ENCODE measurements at regions not wholly inside any gene's neighbourhood (a gene's known extent, or its start where the extent isn't known, plus 50 kb on each side); places are given as distances from the start of the nearest gene placed in this dataset.
"Not testable (repeated sequence)": the region's sequence is repeated elsewhere in the genome, so short reads cannot be mapped to it uniquely, and the experiment has no call there.

- peak; percentile 63 for DNase-seq (ENCODE audit: low read depth)
- H3K27me3 ChIP-seq (replicated peaks; ENCODE audit: control insufficient read depth, insufficient read depth, low read length): no peaks in the 10 kb centered on the region
- H3K9ac ChIP-seq (ENCODE audit: low read length): peak overlapping the region; percentile 88
- peaks cover 44% of the 10 kb centered on the region for H3K4me1 ChIP-seq (ENCODE audit: control insufficient read depth, insufficient read depth, low read length)
- H3K36me3 ChIP-seq (ENCODE audit: control insufficient read depth, insufficient read depth, low read length, severe bottlenecking): no peaks in the 10 kb centered on the region
- no peaks in the 10 kb centered on the region for H3K9me3 ChIP-seq (ENCODE audit: control insufficient read depth, low read length)
- peak overlapping the region; percentile 76 for H3K4me3 ChIP-seq (ENCODE audit: low read length)
These were observed 186.4 kb upstream of the COL3A1 start for GRCh38 chr2:188787658-188788240.

- Histone ChIP-seq H3K4me1 (ENCODE audit: control insufficient read depth, insufficient read depth, low read length) (peaks cover 44% of the 10 kb centered on the region), H3K4me3 (ENCODE audit: low read length) (peak overlapping the region; percentile 76)
- DNase-seq (ENCODE audit: low read depth): peak; percentile 89
These were observed 185.6 kb upstream of the COL3A1 start for GRCh38 chr2:188788621-188789020.

DNA sequence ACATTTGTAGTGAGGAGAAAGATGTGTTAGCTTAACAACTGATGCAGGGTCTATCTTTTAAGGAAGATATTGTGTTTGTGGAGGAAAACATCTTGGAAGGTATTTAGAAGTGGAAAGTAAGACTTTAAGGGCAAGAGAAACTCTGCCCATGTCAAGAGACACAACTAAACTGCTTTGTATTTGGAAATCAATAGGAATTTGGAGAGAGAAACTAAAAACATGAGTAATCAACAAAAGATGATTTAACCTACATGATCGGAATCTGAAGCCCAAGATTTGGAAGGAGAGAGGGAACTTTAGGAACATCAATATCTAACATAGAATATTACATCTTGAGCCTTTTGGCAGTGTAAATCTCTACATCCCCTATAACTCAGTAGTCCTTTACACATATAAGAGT, 184.2 kb upstream of the COL3A1 start:
- no peaks in the 10 kb centered on the region for H3K36me3 ChIP-seq (ENCODE audit: control insufficient read depth, insufficient read depth, low read length, severe bottlenecking)
- no peaks in the 10 kb centered on the region for H3K9me3 ChIP-seq (ENCODE audit: control insufficient read depth, low read length)
- H3K27me3 ChIP-seq (replicated peaks; ENCODE audit: control insufficient read depth, insufficient read depth, low read length): no peaks in the 10 kb centered on the region
- peak; percentile 61 for DNase-seq (ENCODE audit: low read depth)
- peak overlapping the region; percentile 73 for H3K4me3 ChIP-seq (ENCODE audit: low read length)
- H3K4me1 ChIP-seq (ENCODE audit: control insufficient read depth, insufficient read depth, low read length): peaks cover 44% of the 10 kb centered on the region
- H3K9ac ChIP-seq (ENCODE audit: low read length): peak overlapping the region; percentile 61

More at GRCh38 chr2:188788621-188789020, 185.6 kb upstream of the COL3A1 start:
- peak overlapping the region; percentile 88 for H3K9ac ChIP-seq (ENCODE audit: low read length)
- H3K9me3 ChIP-seq (ENCODE audit: control insufficient read depth, low read length): no peaks in the 10 kb centered on the region
- H3K36me3 ChIP-seq (ENCODE audit: control insufficient read depth, insufficient read depth, low read length, severe bottlenecking): no peaks in the 10 kb centered on the region
- H3K27me3 ChIP-seq (replicated peaks; ENCODE audit: control insufficient read depth, insufficient read depth, low read length): no peaks in the 10 kb centered on the region

GRCh38 chr2:188794453-188794852, 179.7 kb upstream of the COL3A1 start:
- not testable (repeated sequence) for H3K9ac ChIP-seq (ENCODE audit: low read length); DNase-seq (ENCODE audit: low read depth); H3K4me3 ChIP-seq (ENCODE audit: low read length); H3K36me3 ChIP-seq (ENCODE audit: control insufficient read depth, insufficient read depth, low read length, severe bottlenecking); H3K9me3 ChIP-seq (ENCODE audit: control insufficient read depth, low read length); H3K27me3 ChIP-seq (replicated peaks; ENCODE audit: control insufficient read depth, insufficient read depth, low read length)
- H3K4me1 ChIP-seq (ENCODE audit: control insufficient read depth, insufficient read depth, low read length): peaks cover 38% of the 10 kb centered on the region

DNA sequence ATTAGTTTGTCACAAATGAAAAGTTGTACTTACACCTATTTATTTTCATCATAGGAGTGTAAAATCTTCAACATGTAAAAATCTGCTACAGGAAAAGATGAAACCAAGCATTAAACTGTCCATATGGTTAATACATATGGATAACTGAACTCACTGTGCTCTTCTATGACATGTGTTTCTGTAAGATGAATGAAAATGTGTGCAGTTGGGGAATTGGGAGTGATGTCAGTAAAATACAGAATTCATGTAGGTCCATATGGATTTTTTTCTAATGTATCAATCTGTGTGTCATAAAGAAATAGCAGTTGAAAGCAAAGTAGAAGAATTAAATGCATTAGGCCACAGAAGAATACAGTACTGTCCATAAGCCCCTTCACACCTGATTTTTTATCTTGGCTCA, 178.4 kb upstream of the COL3A1 start:
- H3K27me3 ChIP-seq (replicated peaks; ENCODE audit: control insufficient read depth, insufficient read depth, low read length): no peaks in the 10 kb centered on the region
- no peaks in the 10 kb centered on the region for H3K36me3 ChIP-seq (ENCODE audit: control insufficient read depth, insufficient read depth, low read length, severe bottlenecking)
- H3K4me1 ChIP-seq (ENCODE audit: control insufficient read depth, insufficient read depth, low read length): peaks cover 25% of the 10 kb centered on the region
- no peak for DNase-seq (ENCODE audit: low read depth)
- no peak overlapping the region for H3K4me3 ChIP-seq (ENCODE audit: low read length)
- H3K9ac ChIP-seq (ENCODE audit: low read length): no peak overlapping the region
- no peaks in the 10 kb centered on the region for H3K9me3 ChIP-seq (ENCODE audit: control insufficient read depth, low read length)

DNA sequence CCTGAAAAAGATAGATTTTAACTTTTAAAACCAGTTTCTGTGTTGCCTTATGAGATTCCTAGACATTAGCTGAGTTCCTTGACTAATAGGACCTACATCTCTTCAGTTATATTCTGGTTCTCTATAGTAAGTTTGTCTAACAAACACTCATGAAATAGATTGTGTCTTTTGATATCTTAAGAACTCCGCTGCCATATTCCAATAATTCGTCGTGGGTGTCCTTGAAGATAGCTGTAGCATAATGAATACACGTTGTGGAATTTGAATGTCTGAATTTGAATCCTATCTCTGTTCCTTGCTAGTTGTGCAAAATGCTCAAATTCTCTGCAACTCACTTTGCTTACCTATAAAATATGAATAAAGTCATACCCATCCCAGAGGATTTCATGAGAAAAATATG, 176.8 kb upstream of the COL3A1 start:
- no peak overlapping the region for H3K9ac ChIP-seq (ENCODE audit: low read length)
- peaks cover 2% of the 10 kb centered on the region for H3K9me3 ChIP-seq (ENCODE audit: control insufficient read depth, low read length)
- H3K4me3 ChIP-seq (ENCODE audit: low read length): no peak overlapping the region
- peaks cover 24% of the 10 kb centered on the region for H3K4me1 ChIP-seq (ENCODE audit: control insufficient read depth, insufficient read depth, low read length)
- DNase-seq (ENCODE audit: low read depth): no peak
- H3K36me3 ChIP-seq (ENCODE audit: control insufficient read depth, insufficient read depth, low read length, severe bottlenecking): no peaks in the 10 kb centered on the region
- no peaks in the 10 kb centered on the region for H3K27me3 ChIP-seq (replicated peaks; ENCODE audit: control insufficient read depth, insufficient read depth, low read length)

DNA sequence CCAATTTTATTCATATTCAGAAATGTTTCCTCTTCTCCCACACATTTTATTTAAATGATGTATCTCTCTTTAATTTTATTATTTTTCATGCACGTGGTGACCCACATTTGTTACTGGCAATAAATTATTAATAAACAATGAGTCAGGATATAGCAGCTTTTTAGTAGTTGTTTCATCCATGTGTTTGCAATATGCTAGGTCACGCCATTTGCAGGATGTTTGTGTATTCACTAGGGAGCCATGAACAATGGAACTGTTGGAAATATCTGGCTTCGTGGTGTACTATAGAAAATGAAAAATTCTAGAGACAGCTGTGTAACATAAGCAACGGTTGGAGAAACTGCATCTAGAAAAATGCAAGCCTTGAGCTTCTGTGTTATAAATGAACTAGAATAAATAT, 176.0 kb upstream of the COL3A1 start:
- H3K4me1 ChIP-seq (ENCODE audit: control insufficient read depth, insufficient read depth, low read length): peaks cover 24% of the 10 kb centered on the region
- no peaks in the 10 kb centered on the region for H3K36me3 ChIP-seq (ENCODE audit: control insufficient read depth, insufficient read depth, low read length, severe bottlenecking)
- H3K4me3 ChIP-seq (ENCODE audit: low read length): peak overlapping the region; percentile 22
- peak overlapping the region; percentile 6 for H3K9ac ChIP-seq (ENCODE audit: low read length)
- peaks cover 9% of the 10 kb centered on the region for H3K9me3 ChIP-seq (ENCODE audit: control insufficient read depth, low read length)
- no peaks in the 10 kb centered on the region for H3K27me3 ChIP-seq (replicated peaks; ENCODE audit: control insufficient read depth, insufficient read depth, low read length)
- DNase-seq (ENCODE audit: low read depth): no peak

DNA sequence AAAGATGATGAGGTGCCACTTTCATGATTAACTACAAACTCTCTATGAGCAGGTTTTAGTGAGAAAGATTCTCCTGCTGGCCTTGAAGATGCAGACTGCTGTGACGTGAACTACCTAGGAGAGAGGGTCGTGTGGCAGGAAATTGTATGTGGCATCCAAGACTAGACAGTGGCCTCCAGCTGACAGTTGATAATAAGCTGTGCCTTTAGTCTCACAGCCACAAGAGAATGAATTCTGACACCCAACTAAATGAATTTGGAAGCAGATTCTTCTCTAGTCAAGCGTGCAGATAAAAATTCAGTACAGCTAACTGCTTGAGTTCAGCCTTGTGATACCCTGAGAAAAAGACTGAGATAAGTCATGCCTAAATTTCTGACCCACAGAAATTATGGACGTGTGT, 169.0 kb upstream of the COL3A1 start:
- Histone ChIP-seq H3K4me3 (ENCODE audit: low read length) (no peak overlapping the region), H3K4me1 (ENCODE audit: control insufficient read depth, insufficient read depth, low read length) (peaks cover 14% of the 10 kb centered on the region), H3K9me3 (ENCODE audit: control insufficient read depth, low read length) (peaks cover 22% of the 10 kb centered on the region), H3K9ac (ENCODE audit: low read length) (no peak overlapping the region), H3K27me3 (replicated peaks; ENCODE audit: control insufficient read depth, insufficient read depth, low read length) (no peaks in the 10 kb centered on the region), H3K36me3 (ENCODE audit: control insufficient read depth, insufficient read depth, low read length, severe bottlenecking) (no peaks in the 10 kb centered on the region)
- no peak for DNase-seq (ENCODE audit: low read depth)

DNA sequence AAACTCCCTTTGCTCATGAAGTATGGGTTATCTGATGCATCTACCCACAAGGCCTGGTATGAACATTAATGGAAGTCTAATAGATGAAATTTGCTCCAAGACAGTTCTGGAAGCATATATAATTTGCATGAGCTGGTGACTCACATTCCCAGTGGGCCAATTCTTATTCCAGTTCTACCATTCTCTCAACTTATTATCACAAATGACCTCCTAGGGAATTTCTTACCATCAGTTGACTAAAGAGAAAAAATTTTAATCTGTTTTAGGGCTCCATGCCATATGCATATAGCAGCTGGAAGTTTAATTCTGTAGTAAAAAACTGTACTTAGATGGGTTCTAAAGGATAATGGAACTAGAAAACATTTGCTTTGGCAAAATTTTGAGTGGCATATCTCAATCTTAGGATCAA, 165.2 kb upstream of the COL3A1 start:
- no peak overlapping the region for H3K4me3 ChIP-seq (ENCODE audit: low read length)
- H3K36me3 ChIP-seq (ENCODE audit: control insufficient read depth, insufficient read depth, low read length, severe bottlenecking): no peaks in the 10 kb centered on the region
- H3K9me3 ChIP-seq (ENCODE audit: control insufficient read depth, low read length): peaks cover 5% of the 10 kb centered on the region
- no peak overlapping the region for H3K9ac ChIP-seq (ENCODE audit: low read length)
- no peak for DNase-seq (ENCODE audit: low read depth)
- no peaks in the 10 kb centered on the region for H3K27me3 ChIP-seq (replicated peaks; ENCODE audit: control insufficient read depth, insufficient read depth, low read length)
- peaks cover 39% of the 10 kb centered on the region for H3K4me1 ChIP-seq (ENCODE audit: control insufficient read depth, insufficient read depth, low read length)

DNA sequence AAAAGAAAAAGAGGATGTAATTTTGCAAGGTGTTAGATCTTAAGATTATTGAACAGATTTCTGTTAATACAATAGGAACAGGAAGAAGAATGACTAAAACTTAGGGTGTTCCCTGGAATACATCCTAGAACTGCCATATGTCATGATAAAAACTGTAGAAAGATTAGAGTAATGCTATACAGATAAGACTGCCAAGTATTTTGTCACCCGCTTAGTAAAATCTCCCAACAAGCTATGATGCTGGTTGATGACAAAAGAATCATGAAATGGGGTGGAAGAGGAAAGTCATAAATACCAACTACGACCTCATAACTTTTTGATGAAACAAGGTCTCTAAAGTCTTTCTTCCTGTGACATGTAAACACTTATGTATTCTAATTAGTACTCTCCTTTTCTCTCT, 163.6 kb upstream of the COL3A1 start:
- Histone ChIP-seq H3K4me1 (ENCODE audit: control insufficient read depth, insufficient read depth, low read length) (peaks cover 41% of the 10 kb centered on the region), H3K4me3 (ENCODE audit: low read length) (no peak overlapping the region), H3K9ac (ENCODE audit: low read length) (no peak overlapping the region), H3K27me3 (replicated peaks; ENCODE audit: control insufficient read depth, insufficient read depth, low read length) (no peaks in the 10 kb centered on the region), H3K9me3 (ENCODE audit: control insufficient read depth, low read length) (no peaks in the 10 kb centered on the region), H3K36me3 (ENCODE audit: control insufficient read depth, insufficient read depth, low read length, severe bottlenecking) (no peaks in the 10 kb centered on the region)
- DNase-seq (ENCODE audit: low read depth): peak; percentile 7

DNA sequence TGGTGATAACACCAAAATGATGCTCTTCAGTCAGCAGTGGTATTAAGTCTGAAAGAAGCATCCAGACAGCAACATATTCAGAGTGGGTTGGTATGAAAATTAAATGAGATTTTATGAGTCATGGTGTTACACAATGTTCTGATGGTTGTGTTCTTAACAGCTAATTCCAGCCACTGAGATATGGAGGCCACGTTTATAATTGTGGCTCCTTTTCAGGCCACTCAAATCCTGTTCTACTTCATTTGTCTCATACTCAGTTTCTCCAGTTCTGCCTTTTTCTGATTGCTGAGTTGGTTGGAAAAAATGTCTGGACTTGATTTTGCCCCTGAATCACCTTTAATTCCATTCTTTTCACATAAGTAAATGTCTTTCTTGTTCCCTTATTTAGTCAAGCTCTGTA, 162.7 kb upstream of the COL3A1 start:
- H3K9me3 ChIP-seq (ENCODE audit: control insufficient read depth, low read length): no peaks in the 10 kb centered on the region
- no peaks in the 10 kb centered on the region for H3K36me3 ChIP-seq (ENCODE audit: control insufficient read depth, insufficient read depth, low read length, severe bottlenecking)
- peak overlapping the region; percentile 24 for H3K9ac ChIP-seq (ENCODE audit: low read length)
- H3K27me3 ChIP-seq (replicated peaks; ENCODE audit: control insufficient read depth, insufficient read depth, low read length): no peaks in the 10 kb centered on the region
- H3K4me1 ChIP-seq (ENCODE audit: control insufficient read depth, insufficient read depth, low read length): peaks cover 41% of the 10 kb centered on the region
- no peak overlapping the region for H3K4me3 ChIP-seq (ENCODE audit: low read length)
- peak; percentile 84 for DNase-seq (ENCODE audit: low read depth)

DNA sequence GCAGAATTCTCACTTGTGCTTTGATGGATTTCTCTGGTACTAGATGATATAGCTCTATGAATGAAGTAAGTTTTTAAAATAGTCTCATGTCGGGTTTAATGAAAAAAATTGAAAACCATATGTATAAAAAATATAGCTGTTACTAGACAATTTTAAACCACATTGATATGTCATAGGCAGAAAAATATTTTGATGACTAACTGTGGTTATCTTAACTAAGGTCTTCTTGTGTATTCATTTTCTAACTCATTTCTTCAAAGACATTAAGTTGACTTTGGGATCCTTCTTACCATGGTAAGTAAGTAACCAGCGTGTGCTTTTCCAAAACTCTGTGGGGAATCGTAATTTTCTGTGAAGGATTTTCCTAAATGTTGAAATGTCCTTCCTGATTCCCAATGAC, 160.9 kb upstream of the COL3A1 start:
- H3K9me3 ChIP-seq (ENCODE audit: control insufficient read depth, low read length): no peaks in the 10 kb centered on the region
- H3K27me3 ChIP-seq (replicated peaks; ENCODE audit: control insufficient read depth, insufficient read depth, low read length): no peaks in the 10 kb centered on the region
- H3K9ac ChIP-seq (ENCODE audit: low read length): peak overlapping the region; percentile 28
- H3K4me1 ChIP-seq (ENCODE audit: control insufficient read depth, insufficient read depth, low read length): peaks cover 40% of the 10 kb centered on the region
- H3K4me3 ChIP-seq (ENCODE audit: low read length): no peak overlapping the region
- peak; percentile 26 for DNase-seq (ENCODE audit: low read depth)
- no peaks in the 10 kb centered on the region for H3K36me3 ChIP-seq (ENCODE audit: control insufficient read depth, insufficient read depth, low read length, severe bottlenecking)
